GM12875 (cell line): ENCODE measurements at regions not wholly inside any gene's neighbourhood (a gene's known extent, or its start where the extent isn't known, plus 50 kb on each side); places are given as distances from the start of the nearest gene placed in this dataset.
"Not testable (repeated sequence)": the region's sequence is repeated elsewhere in the genome, so short reads cannot be mapped to it uniquely, and the experiment has no call there.

Experiments
- H3K4me3 ChIP-seq: one replicate; pipeline ENCODE4 v1.5.1; 2011; ENCODE audit warnings: low read depth, low read length, control low read depth
- CTCF ChIP-seq: IDR thresholded peaks from 2 replicates; pipeline ENCODE4 v1.5.1; 2011; ENCODE audit warnings: low read depth, mild to moderate bottlenecking, control low read depth, inconsistent platforms, low read length, moderate library complexity, borderline replicate concordance; ENCODE audit not compliant: insufficient read depth

- no peak for TF ChIP-seq CTCF
- no peak overlapping the region for H3K4me3 ChIP-seq
These were observed 285.6 kb downstream of the SHOX start for GRCh38 chrX:916230-916599.

DNA sequence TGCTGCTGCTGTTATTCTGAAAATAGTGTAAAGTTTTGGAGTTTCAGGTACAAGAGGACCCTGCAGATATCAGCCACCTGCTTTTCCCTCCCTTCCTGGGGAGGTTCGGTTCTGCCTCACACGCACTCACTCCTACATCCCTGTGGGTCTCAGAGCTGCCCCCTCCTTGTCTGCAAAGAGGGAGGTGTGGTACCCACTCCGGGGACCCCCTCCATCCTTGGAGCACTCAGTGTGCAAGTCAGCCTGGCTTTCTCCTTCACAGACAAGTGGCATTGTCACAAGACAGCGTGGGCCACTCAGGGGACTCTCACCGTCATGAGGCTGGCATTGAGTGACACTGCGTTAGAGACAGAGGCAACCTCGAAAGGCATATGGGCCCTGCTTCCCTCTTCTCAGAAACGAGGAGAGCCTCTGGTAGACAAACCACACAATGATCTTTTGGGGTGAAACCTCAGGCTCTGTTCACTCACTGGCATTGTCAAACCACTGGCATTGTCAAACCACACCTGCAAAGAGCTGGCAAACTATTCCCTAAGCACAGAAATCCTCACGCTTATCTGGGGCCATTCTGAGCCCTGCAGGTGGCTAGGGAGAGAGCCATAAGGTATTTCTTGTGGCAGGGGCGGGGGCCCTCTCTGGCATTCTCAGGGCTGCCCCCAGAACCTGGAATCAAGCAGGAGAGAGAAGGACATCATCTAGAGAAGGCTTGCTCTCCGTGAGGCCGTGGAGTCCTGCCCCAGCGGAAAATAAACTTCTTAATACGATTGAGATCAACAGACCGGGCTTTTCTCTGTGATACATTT is 285.0 kb downstream of the SHOX start:
- no peak for TF ChIP-seq CTCF
- no peak overlapping the region for H3K4me3 ChIP-seq

DNA sequence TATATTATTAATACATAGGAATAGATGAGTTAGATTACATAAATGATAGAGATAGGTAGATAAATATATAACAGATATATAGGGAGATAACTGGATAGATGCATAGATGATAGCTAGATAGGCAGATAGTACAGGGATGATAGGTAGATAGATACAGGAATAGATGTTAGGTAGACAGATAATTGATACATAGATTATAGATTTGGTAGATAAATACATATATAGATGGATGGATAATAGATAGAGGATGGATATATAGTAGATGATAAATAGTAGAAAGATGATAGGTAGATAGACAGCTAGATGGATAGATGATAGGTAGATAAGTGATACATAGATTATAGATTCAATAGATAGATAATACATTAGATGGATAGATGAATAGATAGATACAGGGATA is 283.6 kb downstream of the SHOX start:
- TF ChIP-seq CTCF: no peak
- no peak overlapping the region for H3K4me3 ChIP-seq

DNA sequence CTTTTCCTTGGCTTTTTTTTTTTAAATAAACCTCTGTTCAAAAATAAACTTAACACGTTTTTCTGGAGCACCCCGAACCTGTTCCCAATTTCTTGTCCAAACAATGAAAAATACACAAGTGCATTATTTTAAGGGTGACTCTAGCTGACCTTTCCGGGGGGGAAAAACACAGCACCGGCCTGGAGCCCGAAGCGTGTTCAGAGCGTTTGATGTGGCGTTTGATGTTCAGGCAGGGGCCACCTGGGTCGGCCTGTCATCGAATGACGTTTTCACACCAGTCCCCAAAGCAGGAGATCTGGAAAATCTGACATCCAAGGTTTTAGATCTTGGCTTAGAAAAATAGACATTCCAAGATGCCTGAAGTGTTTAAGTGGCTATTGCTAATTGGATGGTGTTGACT is 282.1 kb downstream of the SHOX start:
- no peak for TF ChIP-seq CTCF
- H3K4me3 ChIP-seq: no peak overlapping the region

DNA sequence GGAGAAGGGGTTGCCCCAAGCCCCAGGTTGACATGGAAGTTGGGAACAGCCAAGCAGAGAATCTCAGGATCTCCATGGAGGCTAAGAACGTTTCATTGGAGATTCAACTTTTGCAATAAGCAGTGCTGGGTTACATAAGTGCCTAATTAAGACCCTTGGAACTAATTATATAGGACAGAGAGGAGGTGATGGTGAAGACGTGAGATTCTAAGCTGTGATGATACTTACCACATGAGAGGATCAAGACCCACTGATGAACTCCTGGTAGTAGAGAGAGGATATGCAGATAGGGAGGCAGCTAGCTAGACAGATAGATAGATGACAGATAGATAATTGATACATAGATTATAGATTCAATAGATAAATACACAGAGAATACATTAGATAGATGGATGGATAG is 278.5 kb downstream of the SHOX start:
- H3K4me3 ChIP-seq: not testable (repeated sequence)

- TF ChIP-seq CTCF: no peak
- no peak overlapping the region for H3K4me3 ChIP-seq
These were observed 276.0 kb downstream of the SHOX start for GRCh38 chrX:906586-906985.

DNA sequence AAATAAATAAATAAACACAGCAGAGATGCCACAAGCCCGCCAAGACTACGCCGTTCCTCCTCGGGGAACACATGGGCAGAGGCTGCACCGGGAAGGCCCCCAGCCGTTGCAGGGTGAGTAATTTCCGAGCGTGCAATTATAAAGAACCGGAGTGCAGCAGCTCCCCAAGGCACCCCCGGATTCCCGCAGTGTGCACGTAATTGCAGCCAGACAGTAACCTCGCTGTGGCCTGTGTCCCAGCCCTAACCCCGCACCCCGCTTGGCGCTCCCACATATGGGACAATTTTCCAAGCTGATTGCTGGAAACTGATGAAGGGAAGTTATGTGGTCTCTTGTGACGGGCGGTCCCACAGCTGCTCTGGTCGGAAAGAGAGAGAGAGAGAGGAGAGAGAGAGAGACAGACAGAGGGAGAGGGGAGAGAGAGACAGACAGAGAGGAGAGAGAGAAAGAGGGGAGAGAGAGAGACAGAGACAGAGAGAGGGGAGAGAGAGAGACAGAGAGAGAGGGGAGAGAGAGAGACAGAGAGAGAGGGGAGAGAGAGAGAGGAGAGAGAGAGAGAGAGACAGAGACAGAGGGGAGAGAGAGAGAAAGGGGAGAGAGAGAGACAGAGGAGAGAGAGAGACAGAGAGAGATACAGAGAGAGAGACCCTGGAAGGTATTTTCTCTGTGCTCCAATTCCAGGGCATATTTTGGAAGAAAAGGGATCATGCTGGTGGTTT is 275.4 kb downstream of the SHOX start:
- TF ChIP-seq CTCF: no peak

More for the DNA sequence above, 275.4 kb downstream of the SHOX start:
- no peak overlapping the region for H3K4me3 ChIP-seq
